ENCODE measurements at regions not wholly inside any gene's neighbourhood (a gene's known extent, or its start where the extent isn't known, plus 50 kb on each side); places are given as distances from the start of the nearest gene placed in this dataset.

DNA sequence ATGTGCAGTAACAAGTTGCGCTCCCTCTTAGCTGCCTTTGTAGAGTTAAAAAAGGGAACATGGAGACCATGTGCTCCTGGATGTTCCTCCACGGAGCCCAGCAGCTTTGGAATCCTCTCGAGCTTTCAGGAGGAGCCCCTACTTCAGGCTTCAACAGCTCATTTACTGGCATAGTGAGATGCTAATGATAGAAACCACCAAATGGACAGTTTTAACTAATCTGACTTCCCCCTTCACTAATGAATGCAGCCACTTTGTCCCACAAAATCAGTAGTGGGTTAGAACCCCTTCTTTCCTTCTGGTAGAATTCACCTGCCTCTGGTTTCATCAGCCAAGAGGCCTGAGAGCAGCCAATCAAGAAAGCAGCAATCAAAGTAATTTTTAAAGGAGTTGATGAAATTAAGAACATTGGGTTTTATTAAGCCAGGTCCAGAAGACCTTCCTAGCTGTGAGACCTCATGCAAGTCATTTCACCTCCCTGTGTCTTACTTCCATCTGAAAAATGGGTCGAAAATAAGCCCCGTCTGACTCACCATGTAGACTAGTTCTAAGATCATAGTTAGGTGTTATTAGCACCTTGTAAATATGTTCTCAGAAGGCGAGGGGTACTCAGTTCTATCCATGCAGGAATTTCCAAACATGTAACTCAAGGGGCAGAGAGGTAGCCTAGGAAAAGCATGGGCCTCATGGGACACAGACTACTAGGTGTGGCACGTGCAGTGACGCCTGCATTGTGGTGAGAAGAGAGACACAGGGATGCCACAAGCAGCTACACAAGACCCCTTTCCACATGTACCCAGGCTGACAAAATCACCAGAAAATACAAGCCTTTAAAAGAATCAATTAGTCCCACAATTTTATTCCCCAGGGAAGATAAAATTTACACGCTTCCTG is 179.7 kb upstream of the LPP start:
- WGBS (ENCODE audit: extremely low coverage, insufficient read length, low lambda C conversion rate): 100% methylated on average over 1 of the region's 9 CpGs
- no peak overlapping the region for H3K27ac Mint-ChIP-seq
- no peaks in the 10 kb centered on the region for H3K79me2 ChIP-seq (ENCODE audit: insufficient read depth, low read length)
- H3K23me2 ChIP-seq (ENCODE audit: insufficient read length, low read depth, low read length, poor library complexity, severe bottlenecking): no peaks in the 10 kb centered on the region
- H3T11ph ChIP-seq (ENCODE audit: low read length): no peak overlapping the region
- no peak overlapping the region for H2AFZ ChIP-seq (ENCODE audit: low read length)
- H4K20me1 ChIP-seq (ENCODE audit: control insufficient read depth, insufficient read depth, insufficient read length): no peaks in the 10 kb centered on the region
- no peak overlapping the region for H2BK12ac ChIP-seq (ENCODE audit: insufficient read length, low read depth, low read length)
- no peaks in the 10 kb centered on the region for H3K79me1 ChIP-seq (ENCODE audit: insufficient read depth, low read depth, low read length, poor library complexity, severe bottlenecking)
- H3K4me1 ChIP-seq (ENCODE audit: insufficient read depth, low read length): no peaks in the 10 kb centered on the region
- DNase-seq: no peak
- H3K27me3 Mint-ChIP-seq (ENCODE audit: low read depth): no peaks in the 10 kb centered on the region
- H3K4me1 Mint-ChIP-seq: peaks cover 4% of the 10 kb centered on the region in 2 experiments; a peak in 3 of 4 replicates
- no peak overlapping the region for H3K4ac ChIP-seq (ENCODE audit: low read depth, low read length)
- H4K91ac ChIP-seq (ENCODE audit: insufficient read length, low read depth, low read length): no peak overlapping the region
- no peak overlapping the region for H3K4me3 Mint-ChIP-seq
- H4K5ac ChIP-seq (ENCODE audit: insufficient read length, low read depth, low read length): no peak overlapping the region
- H2BK5ac ChIP-seq (ENCODE audit: insufficient read length, low read length): no peak overlapping the region
- no peak overlapping the region for H3K9ac ChIP-seq (ENCODE audit: extremely low read depth, insufficient read length, low read length)
- H3K9me3 ChIP-seq (ENCODE audit: control insufficient read depth, low read depth, low read length): no peaks in the 10 kb centered on the region
- H2BK15ac ChIP-seq (ENCODE audit: low read depth, low read length): no peak overlapping the region
- no peak overlapping the region for H3K27ac ChIP-seq (ENCODE audit: insufficient read length, low read depth, low read length)
- no peak overlapping the region for H3K4me2 ChIP-seq (ENCODE audit: insufficient read depth, insufficient read length, low read length)
- H4K8ac ChIP-seq (replicated peaks; ENCODE audit: insufficient read length, low read depth, low read length): no peak overlapping the region
- peaks cover 3 to 10% (median 4%) of the 10 kb centered on the region in 3 experiments; a peak in 5 of 7 replicates for H3K36me3 Mint-ChIP-seq (ENCODE audit: insufficient read depth in 1 of 3, low read depth in 3 of 3)
- TF ChIP-seq, protein P1, sequence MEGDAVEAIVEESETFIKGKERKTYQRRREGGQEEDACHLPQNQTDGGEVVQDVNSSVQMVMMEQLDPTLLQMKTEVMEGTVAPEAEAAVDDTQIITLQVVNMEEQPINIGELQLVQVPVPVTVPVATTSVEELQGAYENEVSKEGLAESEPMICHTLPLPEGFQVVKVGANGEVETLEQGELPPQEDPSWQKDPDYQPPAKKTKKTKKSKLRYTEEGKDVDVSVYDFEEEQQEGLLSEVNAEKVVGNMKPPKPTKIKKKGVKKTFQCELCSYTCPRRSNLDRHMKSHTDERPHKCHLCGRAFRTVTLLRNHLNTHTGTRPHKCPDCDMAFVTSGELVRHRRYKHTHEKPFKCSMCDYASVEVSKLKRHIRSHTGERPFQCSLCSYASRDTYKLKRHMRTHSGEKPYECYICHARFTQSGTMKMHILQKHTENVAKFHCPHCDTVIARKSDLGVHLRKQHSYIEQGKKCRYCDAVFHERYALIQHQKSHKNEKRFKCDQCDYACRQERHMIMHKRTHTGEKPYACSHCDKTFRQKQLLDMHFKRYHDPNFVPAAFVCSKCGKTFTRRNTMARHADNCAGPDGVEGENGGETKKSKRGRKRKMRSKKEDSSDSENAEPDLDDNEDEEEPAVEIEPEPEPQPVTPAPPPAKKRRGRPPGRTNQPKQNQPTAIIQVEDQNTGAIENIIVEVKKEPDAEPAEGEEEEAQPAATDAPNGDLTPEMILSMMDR (conservative IDR thresholded peaks at IDR 0.05): no peak
- H3K9me3 Mint-ChIP-seq: peaks cover 5% of the 10 kb centered on the region in 2 experiments
- no peak overlapping the region for H2AK5ac ChIP-seq (ENCODE audit: insufficient read length, low read length)
- H3K27me3 ChIP-seq (ENCODE audit: insufficient read depth, low read length): no peaks in the 10 kb centered on the region
- H2BK20ac ChIP-seq (ENCODE audit: low read depth, low read length, poor library complexity, severe bottlenecking): no peak overlapping the region
- H3K23ac ChIP-seq (ENCODE audit: insufficient read length, low read depth, low read length): no peak overlapping the region
- H2BK120ac ChIP-seq (ENCODE audit: low read depth, low read length, poor library complexity, severe bottlenecking): no peak overlapping the region
- H3K56ac ChIP-seq (ENCODE audit: insufficient read length, low read depth, low read length): no peak overlapping the region
- no peak overlapping the region for H3K14ac ChIP-seq (ENCODE audit: insufficient read depth, low read length)
- H3K18ac ChIP-seq (ENCODE audit: insufficient read length, low read depth, low read length): no peak overlapping the region

Measured in H9 (cell line).